PFSK-1 (cell line): ENCODE measurements at regions not wholly inside any gene's neighbourhood (a gene's known extent, or its start where the extent isn't known, plus 50 kb on each side); places are given as distances from the start of the nearest gene placed in this dataset.

Experiments
- FOXP2 ChIP-seq: optimal IDR thresholded peaks from 2 replicates; pipeline ENCODE3; 2011; ENCODE audit warnings: borderline replicate concordance, control low read depth, inconsistent platforms; ENCODE audit not compliant: insufficient read depth; ENCODE audit errors: extremely low read length, extremely low read depth
- POLR2AphosphoS5 ChIP-seq: IDR thresholded peaks from 2 replicates; pipeline ENCODE4 v1.6.1; 2012; ENCODE audit warnings: low read depth, mild to moderate bottlenecking, control low read depth, low read length, moderate library complexity
- SIN3A ChIP-seq: IDR thresholded peaks from 2 replicates; pipeline ENCODE4 v1.6.1; 2012; ENCODE audit warnings: mild to moderate bottlenecking, low read length, moderate library complexity, borderline replicate concordance; ENCODE audit not compliant: insufficient read depth
- TAF1 ChIP-seq: IDR thresholded peaks from 2 replicates; pipeline ENCODE4 v1.6.1; 2012; ENCODE audit warnings: low read length, control low read depth, borderline replicate concordance; ENCODE audit not compliant: insufficient read depth
- TF ChIP-seq, protein P1 (sequence below), 2 experiments: IDR thresholded peaks; 2 replicates each; pipeline versions ENCODE4 v1.6.1 to v1.8.0; 2011 to 2012; ENCODE audit warnings: low read depth in 2 of 2, low read length in 2 of 2, control low read depth in 1 of 2, inconsistent platforms in 1 of 2, mild to moderate bottlenecking in 1 of 2, moderate library complexity in 1 of 2; ENCODE audit not compliant: insufficient read depth in 1 of 2

DNA sequence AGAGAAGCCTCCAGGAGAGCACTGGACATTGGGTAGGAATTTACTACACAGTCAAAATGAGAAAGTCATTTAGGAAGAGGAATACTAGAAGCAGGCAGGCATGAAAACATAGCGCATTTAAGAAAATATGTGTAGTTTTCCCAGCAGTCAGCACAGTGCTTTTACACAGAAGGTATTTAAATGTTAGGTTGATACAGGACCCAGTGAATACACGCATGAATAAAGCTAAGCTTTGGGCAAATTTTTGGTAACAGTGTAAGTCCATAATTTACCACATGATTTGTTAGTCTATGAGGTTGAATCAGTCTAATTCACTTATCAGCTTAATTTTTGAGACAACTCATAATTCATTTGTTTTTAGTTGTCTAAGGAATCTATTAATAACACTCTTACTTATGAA lies 421.7 kb upstream of the CDH20 start:
- TF ChIP-seq TAF1 (no peak), FOXP2 (no peak), POLR2AphosphoS5 (no peak), SIN3A (no peak)
- TF ChIP-seq, protein P1, sequence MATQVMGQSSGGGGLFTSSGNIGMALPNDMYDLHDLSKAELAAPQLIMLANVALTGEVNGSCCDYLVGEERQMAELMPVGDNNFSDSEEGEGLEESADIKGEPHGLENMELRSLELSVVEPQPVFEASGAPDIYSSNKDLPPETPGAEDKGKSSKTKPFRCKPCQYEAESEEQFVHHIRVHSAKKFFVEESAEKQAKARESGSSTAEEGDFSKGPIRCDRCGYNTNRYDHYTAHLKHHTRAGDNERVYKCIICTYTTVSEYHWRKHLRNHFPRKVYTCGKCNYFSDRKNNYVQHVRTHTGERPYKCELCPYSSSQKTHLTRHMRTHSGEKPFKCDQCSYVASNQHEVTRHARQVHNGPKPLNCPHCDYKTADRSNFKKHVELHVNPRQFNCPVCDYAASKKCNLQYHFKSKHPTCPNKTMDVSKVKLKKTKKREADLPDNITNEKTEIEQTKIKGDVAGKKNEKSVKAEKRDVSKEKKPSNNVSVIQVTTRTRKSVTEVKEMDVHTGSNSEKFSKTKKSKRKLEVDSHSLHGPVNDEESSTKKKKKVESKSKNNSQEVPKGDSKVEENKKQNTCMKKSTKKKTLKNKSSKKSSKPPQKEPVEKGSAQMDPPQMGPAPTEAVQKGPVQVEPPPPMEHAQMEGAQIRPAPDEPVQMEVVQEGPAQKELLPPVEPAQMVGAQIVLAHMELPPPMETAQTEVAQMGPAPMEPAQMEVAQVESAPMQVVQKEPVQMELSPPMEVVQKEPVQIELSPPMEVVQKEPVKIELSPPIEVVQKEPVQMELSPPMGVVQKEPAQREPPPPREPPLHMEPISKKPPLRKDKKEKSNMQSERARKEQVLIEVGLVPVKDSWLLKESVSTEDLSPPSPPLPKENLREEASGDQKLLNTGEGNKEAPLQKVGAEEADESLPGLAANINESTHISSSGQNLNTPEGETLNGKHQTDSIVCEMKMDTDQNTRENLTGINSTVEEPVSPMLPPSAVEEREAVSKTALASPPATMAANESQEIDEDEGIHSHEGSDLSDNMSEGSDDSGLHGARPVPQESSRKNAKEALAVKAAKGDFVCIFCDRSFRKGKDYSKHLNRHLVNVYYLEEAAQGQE (IDR thresholded peaks at IDR 0.05; ENCODE audit: insufficient read depth in 1 of 2, low read depth in 2 of 2, low read length in 2 of 2), result no peak

DNA sequence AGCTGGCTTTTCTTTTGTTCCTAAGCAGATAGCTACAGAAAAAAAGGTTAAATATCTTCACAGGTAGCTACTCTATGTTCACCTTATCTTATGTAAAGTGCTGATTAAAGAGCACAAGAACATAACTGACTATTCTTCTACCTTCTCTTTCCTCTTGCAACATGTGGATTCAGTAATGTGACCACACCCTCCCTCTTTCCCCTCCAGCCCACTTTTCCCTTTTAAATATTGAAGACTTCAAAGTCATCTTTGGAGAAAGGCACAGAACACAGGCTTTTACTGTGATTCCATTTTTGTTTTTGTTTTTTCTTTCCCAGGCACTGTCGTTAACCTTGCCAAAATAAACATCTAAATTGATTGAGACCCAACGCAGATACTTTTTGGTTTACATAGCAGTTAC lies 418.1 kb upstream of the CDH20 start:
- TF ChIP-seq POLR2AphosphoS5 (no peak), SIN3A (no peak), TAF1 (no peak), FOXP2 (no peak)
- TF ChIP-seq, protein P1 (IDR thresholded peaks at IDR 0.05; ENCODE audit: insufficient read depth in 1 of 2, low read depth in 2 of 2, low read length in 2 of 2), result no peak

DNA sequence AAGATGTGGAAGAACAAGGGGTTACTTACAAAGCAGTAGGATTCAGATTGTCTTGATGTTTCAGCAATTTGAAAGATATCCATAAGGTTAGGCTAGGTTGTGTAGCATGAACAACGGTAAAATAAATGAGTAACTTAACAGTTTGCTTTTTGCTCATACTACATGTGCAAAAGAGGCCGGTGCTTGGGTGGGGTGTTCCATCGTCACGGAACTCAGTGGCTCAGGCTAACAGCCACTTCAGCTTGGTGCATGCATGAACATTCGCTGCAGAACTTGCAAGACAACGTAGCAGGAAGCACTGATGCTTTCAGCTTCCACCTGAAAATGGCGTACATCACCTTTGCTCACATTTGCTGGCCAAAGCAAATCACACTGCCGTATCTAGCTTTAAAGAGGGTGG lies 407.3 kb upstream of the CDH20 start:
- no peak for TF ChIP-seq TAF1
- no peak for TF ChIP-seq FOXP2
- TF ChIP-seq, protein P1 (IDR thresholded peaks at IDR 0.05; ENCODE audit: insufficient read depth in 1 of 2, low read depth in 2 of 2, low read length in 2 of 2), result no peak
- no peak for TF ChIP-seq SIN3A
- TF ChIP-seq POLR2AphosphoS5, result no peak

DNA sequence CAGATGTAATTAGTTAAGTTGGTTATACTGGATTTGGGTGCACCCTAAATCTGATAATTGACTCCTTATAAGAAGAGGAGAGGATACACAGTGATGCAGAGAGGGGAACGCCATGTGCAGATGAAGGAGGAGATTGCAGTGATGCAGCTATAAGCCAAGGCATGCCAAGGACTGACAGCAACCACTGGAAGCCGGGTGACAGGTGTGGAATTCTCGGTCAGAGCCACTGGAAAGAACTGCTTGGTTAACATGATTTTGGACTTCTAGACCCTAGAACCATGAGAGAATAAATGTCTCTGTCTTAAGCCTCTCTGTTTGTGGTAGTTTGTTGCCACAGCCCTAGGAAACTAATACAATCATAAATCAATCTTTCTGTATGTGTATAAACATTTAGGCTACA lies 403.3 kb upstream of the CDH20 start:
- no peak for TF ChIP-seq FOXP2
- TF ChIP-seq SIN3A, result no peak
- no peak for TF ChIP-seq TAF1
- TF ChIP-seq, protein P1 (IDR thresholded peaks at IDR 0.05; ENCODE audit: insufficient read depth in 1 of 2, low read depth in 2 of 2, low read length in 2 of 2), result no peak
- no peak for TF ChIP-seq POLR2AphosphoS5
